ENCODE measurements at regions not wholly inside any gene's neighbourhood (a gene's known extent, or its start where the extent isn't known, plus 50 kb on each side); places are given as distances from the start of the nearest gene placed in this dataset.
"Not testable (repeated sequence)": the region's sequence is repeated elsewhere in the genome, so short reads cannot be mapped to it uniquely, and the experiment has no call there.

DNA sequence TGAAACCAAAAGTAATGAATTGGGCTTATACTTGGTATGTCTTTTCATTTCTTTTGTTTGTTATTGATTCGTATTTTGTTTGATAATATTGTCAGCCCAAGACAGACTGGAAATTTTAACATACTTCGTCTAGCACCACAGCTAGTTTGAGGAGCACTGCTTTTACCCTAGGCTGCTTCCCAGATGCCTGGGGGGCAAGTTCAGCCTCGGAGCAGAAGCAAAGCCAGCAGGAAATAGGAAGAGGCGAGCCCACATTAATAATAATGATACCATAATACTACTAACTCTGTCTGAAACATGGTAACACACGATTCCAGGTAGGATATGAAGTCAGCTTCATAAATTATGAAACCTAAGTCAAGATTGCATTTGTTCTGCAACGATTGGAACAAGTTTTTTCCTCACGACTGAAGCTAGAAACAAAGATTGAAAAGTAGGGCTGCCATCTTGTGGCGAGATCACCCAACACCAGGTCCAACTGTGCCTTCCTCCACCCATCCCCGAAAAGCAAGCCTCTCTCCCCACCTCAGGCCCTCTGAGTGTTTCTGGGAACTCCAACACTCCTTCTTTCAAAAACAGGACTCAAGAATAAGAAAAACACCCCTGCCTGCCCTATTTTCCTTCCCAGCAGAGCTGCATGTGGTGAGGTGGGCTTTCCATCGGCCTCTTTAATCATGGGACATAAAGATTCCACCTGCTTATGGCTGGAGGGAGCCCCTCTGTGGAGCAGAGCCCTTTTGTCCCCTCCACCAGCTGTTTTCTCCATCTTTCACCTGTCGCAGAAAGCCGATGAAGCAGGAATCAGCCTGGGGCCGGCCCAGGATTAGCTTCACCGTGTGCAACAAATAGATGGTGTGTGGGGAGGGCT, 236.4 kb downstream of the CAAP1 start:
- TF ChIP-seq, protein P1, sequence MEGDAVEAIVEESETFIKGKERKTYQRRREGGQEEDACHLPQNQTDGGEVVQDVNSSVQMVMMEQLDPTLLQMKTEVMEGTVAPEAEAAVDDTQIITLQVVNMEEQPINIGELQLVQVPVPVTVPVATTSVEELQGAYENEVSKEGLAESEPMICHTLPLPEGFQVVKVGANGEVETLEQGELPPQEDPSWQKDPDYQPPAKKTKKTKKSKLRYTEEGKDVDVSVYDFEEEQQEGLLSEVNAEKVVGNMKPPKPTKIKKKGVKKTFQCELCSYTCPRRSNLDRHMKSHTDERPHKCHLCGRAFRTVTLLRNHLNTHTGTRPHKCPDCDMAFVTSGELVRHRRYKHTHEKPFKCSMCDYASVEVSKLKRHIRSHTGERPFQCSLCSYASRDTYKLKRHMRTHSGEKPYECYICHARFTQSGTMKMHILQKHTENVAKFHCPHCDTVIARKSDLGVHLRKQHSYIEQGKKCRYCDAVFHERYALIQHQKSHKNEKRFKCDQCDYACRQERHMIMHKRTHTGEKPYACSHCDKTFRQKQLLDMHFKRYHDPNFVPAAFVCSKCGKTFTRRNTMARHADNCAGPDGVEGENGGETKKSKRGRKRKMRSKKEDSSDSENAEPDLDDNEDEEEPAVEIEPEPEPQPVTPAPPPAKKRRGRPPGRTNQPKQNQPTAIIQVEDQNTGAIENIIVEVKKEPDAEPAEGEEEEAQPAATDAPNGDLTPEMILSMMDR (conservative IDR thresholded peaks at IDR 0.05; ENCODE audit: low read depth, low read length): peak; percentile 63
- no peak overlapping the region for H3K4me3 ChIP-seq (ENCODE audit: low read length)
- no peak for DNase-seq (ENCODE audit: low read depth)

DNA sequence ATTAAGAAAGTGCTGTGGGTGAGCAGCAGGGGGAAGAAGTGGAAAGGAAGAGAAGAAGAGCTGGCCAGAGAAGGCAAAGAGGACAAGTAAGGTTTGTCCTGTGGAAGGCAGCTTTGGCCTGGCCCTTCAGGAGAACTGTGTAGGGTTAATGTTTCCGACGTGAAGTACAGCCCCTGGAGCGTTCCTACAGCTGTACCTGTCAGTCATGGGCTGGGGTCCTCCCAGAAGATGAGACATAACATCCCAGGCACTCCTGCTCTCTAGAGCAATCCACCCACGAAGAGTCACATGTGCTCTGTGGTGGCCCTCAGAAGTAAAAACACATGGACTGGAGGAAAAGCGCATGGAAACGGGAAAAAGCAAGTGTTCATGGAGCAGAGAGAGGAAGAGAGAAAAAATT, 237.4 kb downstream of the CAAP1 start:
- TF ChIP-seq, protein P1 (conservative IDR thresholded peaks at IDR 0.05; ENCODE audit: low read depth, low read length): no peak
- H3K4me3 ChIP-seq (ENCODE audit: low read length): no peak overlapping the region
- no peak for DNase-seq (ENCODE audit: low read depth)

DNA sequence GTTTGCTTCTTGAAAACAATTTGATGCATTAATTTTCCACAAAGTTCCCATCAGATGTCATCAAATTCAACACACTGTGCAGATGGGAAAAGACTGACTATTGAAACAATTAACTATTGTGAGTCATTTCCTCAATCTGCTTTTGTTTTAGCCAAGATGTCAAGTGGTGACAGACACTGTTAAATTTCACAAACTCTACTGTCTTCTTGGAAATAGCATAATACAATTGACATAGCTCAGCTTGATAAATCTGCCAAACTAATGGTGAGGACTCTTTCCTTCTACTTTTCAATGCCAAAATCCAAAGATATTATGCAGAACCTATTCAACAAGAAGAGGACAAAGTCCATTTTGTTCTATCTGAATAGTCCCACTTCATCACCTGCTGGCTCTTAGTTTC, 242.3 kb downstream of the CAAP1 start:
- TF ChIP-seq, protein P1 (conservative IDR thresholded peaks at IDR 0.05; ENCODE audit: low read depth, low read length): no peak
- no peak overlapping the region for H3K4me3 ChIP-seq (ENCODE audit: low read length)
- DNase-seq (ENCODE audit: low read depth): no peak

DNA sequence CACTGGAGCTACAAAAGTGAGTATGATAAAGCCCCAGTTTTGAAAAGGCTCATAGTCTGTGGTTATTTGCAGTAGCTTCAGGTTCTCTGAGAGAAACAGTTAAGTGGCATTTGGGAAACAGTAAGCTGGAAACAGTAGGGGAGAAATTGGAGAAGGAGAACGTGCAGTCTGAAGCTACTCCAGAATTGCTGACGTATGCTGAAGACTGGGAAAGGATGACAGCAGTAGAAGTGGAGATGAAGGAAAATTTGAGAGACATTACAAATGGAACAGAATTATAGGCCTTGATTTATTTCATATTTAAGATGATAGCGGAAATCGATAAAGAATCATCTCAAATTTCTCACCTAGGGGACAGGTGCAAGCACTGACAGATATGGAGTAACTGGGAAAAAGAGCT, 248.8 kb downstream of the CAAP1 start:
- no peak for DNase-seq (ENCODE audit: low read depth)
- TF ChIP-seq, protein P1 (conservative IDR thresholded peaks at IDR 0.05; ENCODE audit: low read depth, low read length): no peak
- no peak overlapping the region for H3K4me3 ChIP-seq (ENCODE audit: low read length)

DNA sequence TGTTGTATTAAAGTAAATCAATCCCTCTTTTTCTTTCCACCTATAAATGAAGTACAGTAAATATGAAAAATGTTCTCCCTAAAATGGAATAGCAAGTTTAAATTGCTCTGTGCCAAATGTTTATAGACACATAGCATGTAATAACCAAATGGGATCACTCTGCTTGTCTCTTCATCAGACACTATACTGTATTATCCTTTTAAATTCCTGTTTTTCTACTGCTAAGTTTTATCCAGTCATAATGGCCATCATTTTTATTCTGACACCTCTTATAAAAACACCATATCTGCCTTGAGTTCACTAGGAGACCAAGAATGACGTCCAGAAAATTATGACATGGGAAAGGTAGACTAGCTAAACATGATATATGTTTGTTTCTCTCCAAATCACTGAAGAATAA, 252.8 kb downstream of the CAAP1 start:
- no peak for DNase-seq (ENCODE audit: low read depth)
- TF ChIP-seq, protein P1 (conservative IDR thresholded peaks at IDR 0.05; ENCODE audit: low read depth, low read length): no peak
- H3K4me3 ChIP-seq (ENCODE audit: low read length): no peak overlapping the region

DNA sequence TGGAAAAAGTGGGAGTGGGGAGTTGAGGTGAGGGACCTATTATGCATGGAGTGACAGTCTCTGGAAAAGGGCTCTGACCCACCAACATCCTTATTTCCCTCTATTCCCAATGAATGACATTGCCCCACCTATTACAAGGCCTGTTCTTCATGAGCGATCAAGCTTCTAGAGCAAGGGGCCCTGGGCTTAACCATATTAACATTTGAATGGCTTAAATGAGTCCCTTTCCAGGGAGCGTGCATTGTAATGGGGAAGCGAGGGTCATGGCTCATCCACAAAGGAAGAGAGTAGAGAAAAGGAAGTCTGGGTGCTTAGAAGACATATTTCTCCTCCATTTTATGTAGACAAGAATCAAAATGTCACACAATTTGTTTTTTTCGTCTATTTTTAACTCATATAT, 255.5 kb downstream of the CAAP1 start:
- TF ChIP-seq, protein P1 (conservative IDR thresholded peaks at IDR 0.05; ENCODE audit: low read depth, low read length): no peak
- no peak overlapping the region for H3K4me3 ChIP-seq (ENCODE audit: low read length)
- DNase-seq (ENCODE audit: low read depth): no peak

DNA sequence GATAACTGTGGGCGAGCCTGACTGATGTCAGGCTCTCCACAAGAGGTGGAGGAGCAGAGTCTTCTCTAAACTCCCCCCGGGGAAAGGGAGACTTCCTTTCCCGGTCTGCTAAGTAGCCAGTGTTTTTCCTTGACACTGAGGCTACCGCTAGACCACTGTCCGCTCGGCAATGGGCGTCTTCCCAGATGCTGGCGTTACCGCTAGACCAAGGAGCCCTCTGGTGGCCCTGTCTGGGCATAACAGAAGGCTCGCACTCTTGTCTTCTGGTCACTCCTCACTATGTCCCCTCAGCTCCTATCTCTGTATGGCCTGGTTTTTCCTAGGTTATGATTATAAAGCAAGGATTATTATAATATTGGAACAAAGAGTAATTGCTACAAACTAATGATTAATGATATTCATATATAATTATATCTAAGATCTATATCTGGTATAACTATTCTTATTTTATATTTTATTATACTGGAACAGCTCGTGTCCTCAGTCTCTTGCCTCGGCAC, 278.7 kb downstream of the CAAP1 start:
- TF ChIP-seq, protein P1 (conservative IDR thresholded peaks at IDR 0.05; ENCODE audit: low read depth, low read length): peak; percentile 36
- not testable (repeated sequence) for H3K4me3 ChIP-seq (ENCODE audit: low read length); DNase-seq (ENCODE audit: low read depth)

Data from retinal pigment epithelial cell (primary cell).